ENCODE measurements at regions not wholly inside any gene's neighbourhood (a gene's known extent, or its start where the extent isn't known, plus 50 kb on each side); places are given as distances from the start of the nearest gene placed in this dataset.

DNA sequence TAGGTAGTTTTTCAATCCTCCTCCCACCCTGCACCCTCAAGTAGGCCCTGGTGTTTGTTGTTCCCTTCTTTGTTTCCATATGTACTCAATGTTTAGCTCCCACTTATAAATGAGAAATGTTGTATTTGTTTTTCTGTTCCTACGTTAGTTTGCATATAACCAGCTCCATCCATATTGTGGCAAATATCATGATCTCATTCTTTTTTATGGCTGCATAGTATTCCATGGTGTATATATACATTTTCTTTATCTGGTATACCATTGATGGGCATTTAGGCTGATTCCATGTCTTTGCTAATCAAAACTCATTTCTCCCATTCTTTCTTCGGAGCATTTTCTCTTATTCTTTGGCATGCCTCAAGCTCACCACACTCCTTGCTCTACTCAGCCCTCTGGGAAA, 789.6 kb upstream of the KCND2 start:
- TF ChIP-seq POLR2A (IDR thresholded peaks at IDR 0.05; ENCODE audit: low read depth, low read length) (no peak), TAF1 (IDR thresholded peaks at IDR 0.05; ENCODE audit: borderline replicate concordance, low read depth, low read length) (no peak), POLR2AphosphoS5 (IDR thresholded peaks at IDR 0.05; ENCODE audit: low read depth, low read length) (no peak)

All from GM12892 (cell line).